HG03378 (cell line): ENCODE measurements at regions not wholly inside any gene's neighbourhood (a gene's known extent, or its start where the extent isn't known, plus 50 kb on each side); places are given as distances from the start of the nearest gene placed in this dataset.
"Not testable (repeated sequence)": the region's sequence is repeated elsewhere in the genome, so short reads cannot be mapped to it uniquely, and the experiment has no call there.

ENCODE experiments used
- ATAC-seq: cut with Tn5 transposase; IDR thresholded peaks from one replicate; pipeline ENCODE4 v1.9.1; 2021; ENCODE audit warnings: mild to moderate bottlenecking, moderate library complexity; ENCODE audit not compliant: unreplicated experiment

- ATAC-seq, result not testable (repeated sequence)
Observed at GRCh38 chr13:24992946-24993345, 103.0 kb upstream of the PABPC3 start.

- peak; percentile 87 for ATAC-seq
Observed at GRCh38 chr13:24995225-24995804, 100.6 kb upstream of the PABPC3 start.

GRCh38 chr13:24997367-24997967 is 98.5 kb upstream of the PABPC3 start:
- no peak for ATAC-seq

- ATAC-seq, result no peak
Observed at GRCh38 chr13:24998433-24998832, 97.5 kb upstream of the PABPC3 start.

- no peak for ATAC-seq
Observed at GRCh38 chr13:25001476-25002206, 94.3 kb upstream of the PABPC3 start.

GRCh38 chr13:25002311-25002710 is 93.6 kb upstream of the PABPC3 start:
- ATAC-seq, result not testable (repeated sequence)

GRCh38 chr13:25004489-25004888 is 91.4 kb upstream of the PABPC3 start:
- ATAC-seq, result not testable (repeated sequence)

- peak; percentile 47 for ATAC-seq
Observed at GRCh38 chr13:25005050-25005497, 90.9 kb upstream of the PABPC3 start.

- not testable (repeated sequence) for ATAC-seq
Observed at GRCh38 chr13:25007389-25007788, 88.5 kb upstream of the PABPC3 start.

- ATAC-seq, result not testable (repeated sequence)
Observed at GRCh38 chr13:25014398-25014973, 81.5 kb upstream of the PABPC3 start.

GRCh38 chr13:25017176-25017575 is 78.8 kb upstream of the PABPC3 start:
- ATAC-seq, result not testable (repeated sequence)

- not testable (repeated sequence) for ATAC-seq
Observed at GRCh38 chr13:25017808-25018728, 77.9 kb upstream of the PABPC3 start.

- no peak for ATAC-seq
Observed at GRCh38 chr13:25018729-25019115, 77.2 kb upstream of the PABPC3 start.

- ATAC-seq, result not testable (repeated sequence)
Observed at GRCh38 chr13:25019741-25020140, 76.2 kb upstream of the PABPC3 start.

GRCh38 chr13:25024175-25024574 is 71.8 kb upstream of the PABPC3 start:
- no peak for ATAC-seq

- ATAC-seq, result no peak
Observed at GRCh38 chr13:25032160-25032559, 63.8 kb upstream of the PABPC3 start.

- no peak for ATAC-seq
Observed at GRCh38 chr13:25034173-25034572, 61.8 kb upstream of the PABPC3 start.

GRCh38 chr13:25037057-25037813 is 58.7 kb upstream of the PABPC3 start:
- peak; percentile 77 for ATAC-seq

GRCh38 chr13:25042151-25042865 is 53.6 kb upstream of the PABPC3 start:
- no peak for ATAC-seq
